GM19468 (cell line): ENCODE measurements at regions not wholly inside any gene's neighbourhood (a gene's known extent, or its start where the extent isn't known, plus 50 kb on each side); places are given as distances from the start of the nearest gene placed in this dataset.
"Not testable (repeated sequence)": the region's sequence is repeated elsewhere in the genome, so short reads cannot be mapped to it uniquely, and the experiment has no call there.

ENCODE experiments used
- ATAC-seq: cut with Tn5 transposase; IDR thresholded peaks from one replicate; pipeline ENCODE4 v1.9.1; 2021; ENCODE audit warnings: mild to moderate bottlenecking, moderate library complexity, moderate number of reproducible peaks; ENCODE audit not compliant: unreplicated experiment; ENCODE audit errors: extremely low read depth

GRCh38 chr4:104017213-104017612 lies 297.4 kb upstream of the TACR3 start:
- no peak for ATAC-seq

- no peak for ATAC-seq
Measured at GRCh38 chr4:104015680-104016079, 295.9 kb upstream of the TACR3 start.

GRCh38 chr4:104010722-104011121 lies 290.9 kb upstream of the TACR3 start:
- no peak for ATAC-seq

- ATAC-seq = not testable (repeated sequence)
Measured at GRCh38 chr4:104002318-104002717, 282.5 kb upstream of the TACR3 start.

GRCh38 chr4:103998756-103999155 lies 279.0 kb upstream of the TACR3 start:
- ATAC-seq = no peak

DNA sequence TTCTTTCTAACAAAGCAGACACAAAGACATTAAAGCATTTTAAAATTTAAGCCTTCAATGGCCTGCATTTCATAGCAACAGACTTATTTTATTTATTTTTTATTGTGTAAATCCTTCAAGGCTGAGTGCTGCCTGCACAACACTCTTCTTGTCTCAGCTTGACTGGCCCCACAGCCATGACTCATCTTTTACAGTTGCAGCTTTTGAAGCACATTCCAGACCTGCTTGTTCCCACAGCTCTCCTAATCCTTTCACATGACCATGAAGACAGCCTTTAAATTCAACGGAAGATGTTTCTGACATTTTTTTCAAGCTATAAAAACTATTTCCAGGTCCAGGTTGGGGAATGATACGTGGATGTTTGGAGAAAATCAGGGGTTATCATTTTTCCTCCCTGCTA lies 276.9 kb upstream of the TACR3 start:
- no peak for ATAC-seq

GRCh38 chr4:103996064-103996463 lies 276.3 kb upstream of the TACR3 start:
- no peak for ATAC-seq

GRCh38 chr4:103994059-103994458 lies 274.3 kb upstream of the TACR3 start:
- ATAC-seq = no peak

DNA sequence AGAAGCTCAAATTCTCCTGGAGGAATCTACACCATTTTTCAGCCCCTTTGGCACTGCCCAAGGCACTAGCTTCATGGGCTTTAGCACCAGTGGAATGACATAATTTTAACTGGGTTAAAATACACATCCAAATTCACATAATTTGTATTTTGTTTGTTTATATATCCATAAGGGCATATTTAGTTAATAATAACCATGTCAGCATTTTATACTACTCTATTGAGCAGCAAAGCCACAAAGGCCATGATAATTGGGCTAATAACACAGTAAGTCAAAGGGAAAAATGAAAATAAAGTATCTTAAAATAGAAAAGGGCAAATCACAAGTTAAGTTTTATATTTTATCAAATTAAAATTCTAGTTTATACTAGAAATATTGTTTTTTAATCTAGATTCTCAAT lies 262.7 kb upstream of the TACR3 start:
- ATAC-seq = no peak

DNA sequence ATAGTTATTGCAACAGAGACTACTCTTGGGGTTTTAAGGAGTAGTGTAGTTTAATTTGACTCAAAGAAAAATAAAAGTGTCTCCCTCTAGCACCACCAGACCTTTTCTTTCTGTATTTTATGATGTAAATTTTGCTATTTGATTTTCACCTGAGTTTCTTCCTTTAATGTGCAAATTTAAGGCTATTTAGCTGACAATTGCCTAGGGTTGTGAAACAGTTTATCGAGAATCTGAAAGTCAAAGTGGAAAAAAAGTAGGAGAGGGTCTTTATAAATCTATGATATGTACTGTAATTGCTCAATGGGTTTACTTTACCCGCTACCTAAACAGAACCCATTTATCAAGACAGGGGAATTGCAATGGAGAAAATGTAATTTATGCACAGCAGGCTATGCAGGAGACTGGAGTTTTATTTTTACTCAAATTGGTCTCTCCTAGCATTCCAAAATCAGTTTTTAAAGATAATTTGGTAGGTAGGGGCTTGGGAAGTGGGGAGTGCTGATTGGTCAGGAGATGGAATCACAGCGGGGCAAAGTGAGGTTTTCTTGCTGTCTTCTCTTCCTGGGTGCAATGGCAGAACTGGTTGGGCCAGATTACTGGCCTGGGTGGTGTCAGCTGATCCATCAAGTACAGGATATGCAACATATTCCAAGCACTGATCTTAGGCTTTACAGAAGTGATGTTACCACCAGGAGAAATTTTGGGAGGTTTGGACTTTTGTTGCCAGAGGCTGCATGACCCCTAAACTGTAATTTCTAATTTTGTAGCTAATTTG lies 228.6 kb upstream of the TACR3 start:
- ATAC-seq = no peak

DNA sequence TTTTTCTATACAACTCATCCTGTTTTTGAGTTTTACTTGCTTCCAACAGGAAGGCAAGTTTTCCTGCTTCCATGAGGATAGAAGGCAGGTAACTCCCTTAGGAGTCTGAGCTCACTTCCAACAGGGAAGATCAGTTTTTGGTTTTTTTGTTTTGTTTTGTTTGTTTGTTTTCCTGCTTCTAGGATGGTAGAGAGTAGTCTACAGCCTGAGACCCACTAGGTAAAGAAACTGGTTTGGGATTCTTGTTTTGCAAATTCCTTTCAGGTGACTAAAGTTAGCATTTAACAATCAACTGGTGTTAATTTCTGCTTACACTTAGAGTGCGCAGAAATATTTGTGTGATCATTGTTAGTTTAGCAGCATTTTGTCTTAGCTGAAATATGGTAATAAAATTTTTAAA lies 227.8 kb upstream of the TACR3 start:
- ATAC-seq = no peak

DNA sequence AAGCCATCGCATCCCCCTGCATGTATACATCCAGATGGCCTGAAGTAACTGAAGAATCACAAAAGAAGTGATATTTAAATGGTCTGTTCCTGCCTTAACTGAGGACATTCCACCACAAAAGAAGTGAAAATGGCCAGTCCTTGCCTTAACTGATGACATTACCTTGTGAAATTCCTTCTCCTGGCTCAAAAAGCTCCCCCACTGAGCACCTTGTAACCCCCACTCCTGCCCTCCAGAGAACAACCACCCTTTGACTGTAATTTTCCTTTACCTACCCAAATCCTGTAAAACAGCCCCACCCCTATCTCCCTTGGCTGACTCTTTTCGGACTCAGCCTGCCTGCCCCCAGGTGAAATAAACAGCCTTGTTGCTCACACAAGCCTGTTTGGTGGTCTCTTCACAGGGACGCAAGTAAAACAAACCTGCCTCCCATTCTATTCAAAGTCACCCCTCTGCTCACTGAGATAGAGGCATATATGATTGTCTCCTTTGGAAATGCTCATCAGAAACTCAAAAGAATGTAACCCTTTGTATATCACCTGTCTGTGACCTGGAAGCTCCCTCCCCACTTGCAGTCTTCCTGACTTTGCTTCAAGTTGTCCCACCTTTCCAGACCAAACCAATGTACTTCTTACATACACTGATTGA lies 227.0 kb upstream of the TACR3 start:
- ATAC-seq = not testable (repeated sequence)

DNA sequence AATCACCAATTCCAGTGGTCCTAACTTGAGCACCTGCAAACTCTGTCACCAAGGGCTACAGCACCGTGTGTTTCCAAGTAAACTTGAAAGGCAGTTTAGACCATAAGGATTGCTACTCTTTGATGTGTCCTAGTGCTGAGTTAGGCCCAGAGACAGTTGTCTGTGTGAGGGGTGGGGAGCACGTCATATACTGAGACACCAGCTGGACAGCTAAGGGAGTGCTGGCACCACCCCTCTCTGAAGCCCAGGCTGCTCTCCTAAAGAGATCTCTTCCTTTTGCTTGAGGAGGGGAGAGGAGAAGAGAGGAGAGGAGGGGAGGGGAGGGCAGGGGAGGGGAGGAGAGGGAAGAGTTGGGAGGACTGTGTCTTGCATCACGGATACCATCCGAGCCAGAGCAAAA lies 218.7 kb upstream of the TACR3 start:
- no peak for ATAC-seq

GRCh38 chr4:103936653-103937145 lies 216.9 kb upstream of the TACR3 start:
- ATAC-seq = no peak

GRCh38 chr4:103934178-103934789 lies 214.5 kb upstream of the TACR3 start:
- ATAC-seq = peak; percentile 73

- no peak for ATAC-seq
Measured at GRCh38 chr4:103928370-103928769, 208.6 kb upstream of the TACR3 start.

GRCh38 chr4:103923551-103923950 lies 203.8 kb upstream of the TACR3 start:
- ATAC-seq = no peak

GRCh38 chr4:103918214-103918613 lies 198.4 kb upstream of the TACR3 start:
- ATAC-seq = no peak

GRCh38 chr4:103915224-103915869 lies 195.6 kb upstream of the TACR3 start:
- peak; percentile 74 for ATAC-seq

- no peak for ATAC-seq
Measured at GRCh38 chr4:103907414-103907813, 187.6 kb upstream of the TACR3 start.

GRCh38 chr4:103904123-103904522 lies 184.3 kb upstream of the TACR3 start:
- ATAC-seq = no peak
